ENCODE measurements at regions not wholly inside any gene's neighbourhood (a gene's known extent, or its start where the extent isn't known, plus 50 kb on each side); places are given as distances from the start of the nearest gene placed in this dataset.
"Not testable (repeated sequence)": the region's sequence is repeated elsewhere in the genome, so short reads cannot be mapped to it uniquely, and the experiment has no call there.

GRCh38 chr14:105672450-105673200 is 146.2 kb downstream of the TMEM121 start:
- not testable (repeated sequence) for H3K4me3 ChIP-seq (ENCODE audit: low read depth, low read length); H3K9ac ChIP-seq (ENCODE audit: low read length); H3K27me3 ChIP-seq (ENCODE audit: control insufficient read depth, insufficient read depth, low read length); H3K36me3 ChIP-seq (ENCODE audit: control insufficient read depth, insufficient read depth, low read length); H3K27ac ChIP-seq (ENCODE audit: low read depth, low read length); H3K4me1 ChIP-seq (ENCODE audit: control insufficient read depth, insufficient read depth, low read length)
- H3K9me3 ChIP-seq (ENCODE audit: control insufficient read depth, insufficient read depth, low read depth, low read length): peaks cover 12% of the 10 kb centered on the region; the same call in 1 of the 2 replicates

DNA sequence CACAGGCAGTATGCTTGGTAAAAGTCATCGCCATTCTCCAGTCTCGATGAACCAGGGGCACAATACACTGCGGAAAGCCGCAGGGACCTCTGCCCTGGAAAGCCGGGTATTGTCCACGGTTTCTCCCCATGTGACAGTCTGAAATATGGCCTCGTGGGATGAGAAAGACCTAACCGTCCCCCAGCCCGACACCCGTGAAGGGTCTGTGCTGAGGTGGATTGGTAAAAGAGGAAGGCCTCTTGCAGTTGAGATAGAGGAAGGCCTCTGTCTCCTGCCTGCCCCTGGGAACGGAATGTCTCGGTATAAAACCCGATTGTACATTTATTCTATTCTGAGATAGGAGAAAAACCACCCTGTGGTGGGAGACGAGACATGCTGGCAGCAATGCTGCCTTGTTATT is 149.1 kb downstream of the TMEM121 start:
- not testable (repeated sequence) for H3K4me3 ChIP-seq (ENCODE audit: low read depth, low read length); H3K9ac ChIP-seq (ENCODE audit: low read length); H3K9me3 ChIP-seq (ENCODE audit: control insufficient read depth, insufficient read depth, low read depth, low read length); H3K27ac ChIP-seq (ENCODE audit: low read depth, low read length); H3K27me3 ChIP-seq (ENCODE audit: control insufficient read depth, insufficient read depth, low read length); H3K4me1 ChIP-seq (ENCODE audit: control insufficient read depth, insufficient read depth, low read length); H3K36me3 ChIP-seq (ENCODE audit: control insufficient read depth, insufficient read depth, low read length)

- not testable (repeated sequence) for H3K36me3 ChIP-seq (ENCODE audit: control insufficient read depth, insufficient read depth, low read length); H3K9me3 ChIP-seq (ENCODE audit: control insufficient read depth, insufficient read depth, low read depth, low read length)
These were observed 149.7 kb downstream of the TMEM121 start for GRCh38 chr14:105675905-105676670.

DNA sequence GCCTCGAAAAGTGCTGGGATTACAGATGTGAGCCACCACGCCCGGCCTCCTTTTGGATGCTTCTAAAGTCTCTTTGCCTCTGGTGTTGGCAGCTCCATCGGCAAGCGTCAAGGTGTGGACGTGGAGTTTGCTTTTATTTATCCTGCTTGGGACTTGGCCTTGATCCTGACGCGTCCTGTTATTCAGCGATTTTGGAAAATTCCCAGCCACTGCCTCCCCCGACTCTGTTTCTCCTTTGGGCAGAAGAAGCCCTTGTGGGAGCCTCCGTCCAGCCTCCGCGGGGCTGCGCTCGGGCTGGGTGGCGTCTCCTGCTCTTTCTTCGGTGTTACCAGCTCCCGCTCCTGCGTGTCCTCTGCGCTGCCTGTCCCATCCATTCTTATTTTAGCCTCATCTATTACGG is 151.7 kb downstream of the TMEM121 start:
- H3K9ac ChIP-seq (ENCODE audit: low read length); H3K4me1 ChIP-seq (ENCODE audit: control insufficient read depth, insufficient read depth, low read length); H3K27me3 ChIP-seq (ENCODE audit: control insufficient read depth, insufficient read depth, low read length); H3K27ac ChIP-seq (ENCODE audit: low read depth, low read length); H3K36me3 ChIP-seq (ENCODE audit: control insufficient read depth, insufficient read depth, low read length); H3K4me3 ChIP-seq (ENCODE audit: low read depth, low read length); H3K9me3 ChIP-seq (ENCODE audit: control insufficient read depth, insufficient read depth, low read depth, low read length): not testable (repeated sequence)

More at GRCh38 chr14:105675905-105676670, 149.7 kb downstream of the TMEM121 start:
- not testable (repeated sequence) for H3K4me1 ChIP-seq (ENCODE audit: control insufficient read depth, insufficient read depth, low read length); H3K4me3 ChIP-seq (ENCODE audit: low read depth, low read length); H3K9ac ChIP-seq (ENCODE audit: low read length); H3K27ac ChIP-seq (ENCODE audit: low read depth, low read length); H3K27me3 ChIP-seq (ENCODE audit: control insufficient read depth, insufficient read depth, low read length)

- H3K9me3 ChIP-seq (ENCODE audit: control insufficient read depth, insufficient read depth, low read depth, low read length): peaks cover 11% of the 10 kb centered on the region; the same call in 1 of the 2 replicates
- H3K4me3 ChIP-seq (ENCODE audit: low read depth, low read length); H3K4me1 ChIP-seq (ENCODE audit: control insufficient read depth, insufficient read depth, low read length); H3K27me3 ChIP-seq (ENCODE audit: control insufficient read depth, insufficient read depth, low read length); H3K27ac ChIP-seq (ENCODE audit: low read depth, low read length); H3K9ac ChIP-seq (ENCODE audit: low read length); H3K36me3 ChIP-seq (ENCODE audit: control insufficient read depth, insufficient read depth, low read length): not testable (repeated sequence)
These were observed 152.9 kb downstream of the TMEM121 start for GRCh38 chr14:105678996-105679958.

- H3K9ac ChIP-seq (ENCODE audit: low read length); H3K27me3 ChIP-seq (ENCODE audit: control insufficient read depth, insufficient read depth, low read length); H3K4me3 ChIP-seq (ENCODE audit: low read depth, low read length); H3K36me3 ChIP-seq (ENCODE audit: control insufficient read depth, insufficient read depth, low read length); H3K27ac ChIP-seq (ENCODE audit: low read depth, low read length); H3K4me1 ChIP-seq (ENCODE audit: control insufficient read depth, insufficient read depth, low read length): not testable (repeated sequence)
- peaks cover 15% of the 10 kb centered on the region; the same call in 1 of the 2 replicates for H3K9me3 ChIP-seq (ENCODE audit: control insufficient read depth, insufficient read depth, low read depth, low read length)
These were observed 153.8 kb downstream of the TMEM121 start for GRCh38 chr14:105679959-105680735.

- not testable (repeated sequence) for H3K27me3 ChIP-seq (ENCODE audit: control insufficient read depth, insufficient read depth, low read length); H3K4me3 ChIP-seq (ENCODE audit: low read depth, low read length); H3K36me3 ChIP-seq (ENCODE audit: control insufficient read depth, insufficient read depth, low read length); H3K4me1 ChIP-seq (ENCODE audit: control insufficient read depth, insufficient read depth, low read length); H3K9ac ChIP-seq (ENCODE audit: low read length); H3K27ac ChIP-seq (ENCODE audit: low read depth, low read length)
- peaks cover 16% of the 10 kb centered on the region; the same call in 1 of the 2 replicates for H3K9me3 ChIP-seq (ENCODE audit: control insufficient read depth, insufficient read depth, low read depth, low read length)
These were observed 154.3 kb downstream of the TMEM121 start for GRCh38 chr14:105680736-105681098.

DNA sequence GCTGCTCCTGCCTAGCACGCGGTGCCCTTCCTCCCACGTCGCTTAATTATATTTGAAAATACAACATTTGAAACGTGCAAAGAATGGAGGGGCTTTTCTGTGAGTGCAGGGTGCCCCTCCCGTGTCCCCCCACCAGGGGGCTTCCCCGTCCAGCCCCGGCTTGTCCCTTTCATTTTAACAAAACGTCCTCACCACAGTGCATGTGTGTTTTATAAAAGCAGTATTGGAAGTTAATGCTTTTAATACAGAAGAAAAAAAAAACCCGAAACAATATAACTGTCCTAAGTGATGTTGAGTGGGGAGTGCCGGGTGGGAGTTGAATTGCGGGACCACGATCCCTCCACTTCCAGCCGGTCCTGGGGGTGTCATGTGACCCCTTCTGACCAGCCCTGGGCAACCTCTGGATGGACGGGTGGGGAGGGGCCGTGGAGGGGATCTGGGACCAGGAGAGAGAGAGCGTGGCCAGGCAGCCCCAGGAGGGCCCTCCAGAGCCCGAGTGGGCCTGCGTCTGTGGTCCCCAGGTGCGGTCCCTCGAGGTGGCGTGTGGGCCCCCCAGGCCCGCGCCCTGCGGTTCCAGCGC is 155.3 kb downstream of the TMEM121 start:
- not testable (repeated sequence) for H3K27me3 ChIP-seq (ENCODE audit: control insufficient read depth, insufficient read depth, low read length); H3K36me3 ChIP-seq (ENCODE audit: control insufficient read depth, insufficient read depth, low read length); H3K9ac ChIP-seq (ENCODE audit: low read length); H3K27ac ChIP-seq (ENCODE audit: low read depth, low read length); H3K4me3 ChIP-seq (ENCODE audit: low read depth, low read length); H3K4me1 ChIP-seq (ENCODE audit: control insufficient read depth, insufficient read depth, low read length)
- peaks cover 16% of the 10 kb centered on the region; the same call in 1 of the 2 replicates for H3K9me3 ChIP-seq (ENCODE audit: control insufficient read depth, insufficient read depth, low read depth, low read length)

DNA sequence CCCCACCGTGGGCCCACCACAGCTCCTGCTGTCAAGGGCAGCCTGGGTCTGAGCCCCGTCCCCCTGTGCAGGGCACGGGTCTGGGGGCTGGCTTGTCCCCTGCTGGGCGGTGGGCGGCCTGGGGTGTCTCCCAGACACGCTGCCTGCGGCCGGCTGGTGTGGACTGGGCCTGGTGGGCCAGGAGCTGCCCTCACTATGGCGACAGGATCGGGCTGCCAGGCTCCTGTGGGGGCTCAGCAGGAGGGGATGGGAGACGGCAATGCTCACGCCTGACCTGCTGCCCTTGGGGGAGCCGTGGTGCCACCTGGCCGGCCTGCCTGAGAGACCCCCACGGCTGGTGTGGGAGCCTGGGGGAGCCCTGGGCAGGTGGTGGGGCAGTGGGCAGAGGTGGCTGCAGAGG is 156.1 kb downstream of the TMEM121 start:
- H3K4me3 ChIP-seq (ENCODE audit: low read depth, low read length); H3K4me1 ChIP-seq (ENCODE audit: control insufficient read depth, insufficient read depth, low read length); H3K27ac ChIP-seq (ENCODE audit: low read depth, low read length); H3K27me3 ChIP-seq (ENCODE audit: control insufficient read depth, insufficient read depth, low read length); H3K36me3 ChIP-seq (ENCODE audit: control insufficient read depth, insufficient read depth, low read length); H3K9ac ChIP-seq (ENCODE audit: low read length): not testable (repeated sequence)
- peaks cover 22% of the 10 kb centered on the region; the same call in 1 of the 2 replicates for H3K9me3 ChIP-seq (ENCODE audit: control insufficient read depth, insufficient read depth, low read depth, low read length)

DNA sequence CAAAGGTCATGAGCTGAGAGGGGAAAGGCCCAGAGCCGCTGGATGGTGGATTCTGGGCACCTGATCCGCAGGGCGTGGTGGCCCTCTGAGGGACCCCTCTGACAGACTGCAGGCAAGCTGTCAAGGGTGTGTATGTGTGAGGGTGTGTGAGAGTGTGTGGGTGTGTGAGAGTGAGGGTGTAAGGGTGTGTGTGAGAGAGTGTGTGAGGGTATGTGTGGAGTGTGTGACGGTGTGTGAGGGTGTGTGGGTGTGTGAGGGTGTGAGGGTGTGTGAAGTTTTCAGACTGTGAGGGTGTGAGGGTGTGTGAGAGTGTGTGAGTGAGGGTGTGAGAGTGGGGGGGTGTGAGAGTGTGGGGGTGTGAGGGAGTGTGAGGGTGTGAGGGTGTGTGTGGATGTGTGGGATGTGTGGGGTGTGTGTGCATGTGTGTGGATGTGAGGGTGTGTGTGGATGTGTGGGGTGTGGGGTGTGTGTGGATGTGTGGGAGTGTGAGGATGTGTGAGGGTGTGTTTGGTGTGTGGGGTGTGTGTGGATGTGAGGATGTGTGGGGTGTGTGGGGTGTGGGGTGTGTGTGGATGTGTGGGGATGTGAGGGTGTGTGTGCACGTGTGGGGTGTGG is 156.7 kb downstream of the TMEM121 start:
- Histone ChIP-seq H3K27me3 (ENCODE audit: control insufficient read depth, insufficient read depth, low read length) (no peaks in the 10 kb centered on the region), H3K9me3 (ENCODE audit: control insufficient read depth, insufficient read depth, low read depth, low read length) (peaks cover 26% of the 10 kb centered on the region; the same call in 1 of the 2 replicates), H3K27ac (ENCODE audit: low read depth, low read length) (no peak overlapping the region), H3K4me3 (ENCODE audit: low read depth, low read length) (no peak overlapping the region), H3K9ac (ENCODE audit: low read length) (no peak overlapping the region), H3K4me1 (ENCODE audit: control insufficient read depth, insufficient read depth, low read length) (no peaks in the 10 kb centered on the region; the same call in 1 of the 2 replicates), H3K36me3 (ENCODE audit: control insufficient read depth, insufficient read depth, low read length) (no peaks in the 10 kb centered on the region)

Measured in HUES6 (cell line).